ENCODE measurements at regions not wholly inside any gene's neighbourhood (a gene's known extent, or its start where the extent isn't known, plus 50 kb on each side); places are given as distances from the start of the nearest gene placed in this dataset.

GRCh38 chr5:124949862-124950261 is 203.4 kb upstream of the ZNF608 start:
- TF ChIP-seq CTCF (IDR thresholded peaks at IDR 0.05): no peak
- no peak for TF ChIP-seq POLR2A (IDR thresholded peaks at IDR 0.05)
